ENCODE measurements at regions not wholly inside any gene's neighbourhood (a gene's known extent, or its start where the extent isn't known, plus 50 kb on each side); places are given as distances from the start of the nearest gene placed in this dataset.

DNA sequence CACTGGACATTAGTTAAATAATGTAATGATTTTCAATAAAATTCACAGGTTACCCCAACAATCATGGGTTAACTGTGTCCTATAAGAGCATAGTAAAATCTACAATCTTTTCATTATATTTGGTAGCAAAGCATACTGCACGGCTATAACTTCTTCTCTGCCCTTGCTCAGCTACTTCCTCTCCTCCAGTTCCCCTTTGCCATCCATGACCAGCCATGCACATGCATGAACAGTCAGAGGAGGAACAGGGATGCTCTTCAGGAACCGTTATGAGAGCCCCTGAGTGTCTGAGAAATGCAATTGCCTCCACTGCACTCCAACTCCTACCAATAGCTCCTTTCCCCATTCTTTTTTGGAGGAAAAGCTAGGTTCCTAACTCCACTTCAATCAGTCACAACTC is 646.7 kb downstream of the LTN1 start:
- no peak overlapping the region for H3K4me3 ChIP-seq (ENCODE audit: low read depth, low read length, poor library complexity, severe bottlenecking)
- no peak for DNase-seq (ENCODE audit: low spot score)
- no peaks in the 10 kb centered on the region for H3K4me1 ChIP-seq (ENCODE audit: insufficient read depth, low read length, poor library complexity, severe bottlenecking)
- TF ChIP-seq, protein P1, sequence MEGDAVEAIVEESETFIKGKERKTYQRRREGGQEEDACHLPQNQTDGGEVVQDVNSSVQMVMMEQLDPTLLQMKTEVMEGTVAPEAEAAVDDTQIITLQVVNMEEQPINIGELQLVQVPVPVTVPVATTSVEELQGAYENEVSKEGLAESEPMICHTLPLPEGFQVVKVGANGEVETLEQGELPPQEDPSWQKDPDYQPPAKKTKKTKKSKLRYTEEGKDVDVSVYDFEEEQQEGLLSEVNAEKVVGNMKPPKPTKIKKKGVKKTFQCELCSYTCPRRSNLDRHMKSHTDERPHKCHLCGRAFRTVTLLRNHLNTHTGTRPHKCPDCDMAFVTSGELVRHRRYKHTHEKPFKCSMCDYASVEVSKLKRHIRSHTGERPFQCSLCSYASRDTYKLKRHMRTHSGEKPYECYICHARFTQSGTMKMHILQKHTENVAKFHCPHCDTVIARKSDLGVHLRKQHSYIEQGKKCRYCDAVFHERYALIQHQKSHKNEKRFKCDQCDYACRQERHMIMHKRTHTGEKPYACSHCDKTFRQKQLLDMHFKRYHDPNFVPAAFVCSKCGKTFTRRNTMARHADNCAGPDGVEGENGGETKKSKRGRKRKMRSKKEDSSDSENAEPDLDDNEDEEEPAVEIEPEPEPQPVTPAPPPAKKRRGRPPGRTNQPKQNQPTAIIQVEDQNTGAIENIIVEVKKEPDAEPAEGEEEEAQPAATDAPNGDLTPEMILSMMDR (conservative IDR thresholded peaks at IDR 0.05; ENCODE audit: low read depth, low read length): no peak
- intact Hi-C loops (cut with micrococcal nuclease; ENCODE audit: unreplicated experiment): no loop called here
- POLR2A ChIA-PET (ENCODE audit: low non-redundant PET): no interaction called here
- no peaks in the 10 kb centered on the region for H3K36me3 ChIP-seq (ENCODE audit: insufficient read depth, low read length, poor library complexity, severe bottlenecking)
- H3K27ac ChIP-seq (ENCODE audit: low read depth, low read length, poor library complexity, severe bottlenecking): no peak overlapping the region
- no TSS peak for BruUV-seq (replicated peaks)
- CTCF ChIA-PET: interaction anchor here (0.6 to 1.2 kb wide), 2 partner anchors 399 to 1127 kb away, joined by 4 to 5 read pairs; no protein-coding TSS in a partner anchor
- no peaks in the 10 kb centered on the region for H3K27me3 ChIP-seq (replicated peaks; ENCODE audit: insufficient read depth, low read depth, low read length, poor library complexity)
- no peaks in the 10 kb centered on the region for H3K9me3 ChIP-seq (ENCODE audit: low read depth, low read length, poor library complexity, severe bottlenecking)

DNA sequence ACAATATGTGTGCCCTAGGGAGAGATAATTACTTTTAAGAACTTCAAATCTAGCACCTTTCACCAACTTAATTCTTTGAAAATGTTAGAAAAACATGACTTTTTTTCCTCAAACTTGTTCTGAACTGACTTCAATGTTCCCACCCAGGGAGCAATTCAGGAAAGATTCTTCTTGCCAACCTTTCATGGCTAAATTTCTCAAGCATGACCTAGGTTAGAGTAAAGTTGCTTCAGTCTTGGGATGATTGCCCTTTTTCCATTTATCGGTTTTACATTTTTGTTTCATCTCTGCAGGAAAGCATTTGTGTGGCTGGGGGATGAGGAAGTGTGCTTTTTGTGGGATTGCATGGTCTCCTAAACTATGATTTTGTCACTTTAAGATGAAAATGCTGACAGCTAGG is 647.7 kb downstream of the LTN1 start:
- peaks cover 3% of the 10 kb centered on the region for H3K4me1 ChIP-seq (ENCODE audit: insufficient read depth, low read length, poor library complexity, severe bottlenecking)
- no TSS peak for BruUV-seq (replicated peaks)
- H3K27ac ChIP-seq (ENCODE audit: low read depth, low read length, poor library complexity, severe bottlenecking): no peak overlapping the region
- DNase-seq (ENCODE audit: low spot score): no peak
- ChIA-PET CTCF (no interaction called here), POLR2A (ENCODE audit: low non-redundant PET) (no interaction called here)
- H3K4me3 ChIP-seq (ENCODE audit: low read depth, low read length, poor library complexity, severe bottlenecking): no peak overlapping the region
- TF ChIP-seq, protein P1 (conservative IDR thresholded peaks at IDR 0.05; ENCODE audit: low read depth, low read length): no peak
- TF ChIP-seq EZH2 (IDR thresholded peaks at IDR 0.05; ENCODE audit: borderline replicate concordance, low read depth, low read length, poor library complexity, severe bottlenecking): no peak
- H3K27me3 ChIP-seq (replicated peaks; ENCODE audit: insufficient read depth, low read depth, low read length, poor library complexity): no peaks in the 10 kb centered on the region
- intact Hi-C loops (cut with micrococcal nuclease; ENCODE audit: unreplicated experiment): no loop called here
- H3K36me3 ChIP-seq (ENCODE audit: insufficient read depth, low read length, poor library complexity, severe bottlenecking): no peaks in the 10 kb centered on the region
- no peaks in the 10 kb centered on the region for H3K9me3 ChIP-seq (ENCODE audit: low read depth, low read length, poor library complexity, severe bottlenecking)

DNA sequence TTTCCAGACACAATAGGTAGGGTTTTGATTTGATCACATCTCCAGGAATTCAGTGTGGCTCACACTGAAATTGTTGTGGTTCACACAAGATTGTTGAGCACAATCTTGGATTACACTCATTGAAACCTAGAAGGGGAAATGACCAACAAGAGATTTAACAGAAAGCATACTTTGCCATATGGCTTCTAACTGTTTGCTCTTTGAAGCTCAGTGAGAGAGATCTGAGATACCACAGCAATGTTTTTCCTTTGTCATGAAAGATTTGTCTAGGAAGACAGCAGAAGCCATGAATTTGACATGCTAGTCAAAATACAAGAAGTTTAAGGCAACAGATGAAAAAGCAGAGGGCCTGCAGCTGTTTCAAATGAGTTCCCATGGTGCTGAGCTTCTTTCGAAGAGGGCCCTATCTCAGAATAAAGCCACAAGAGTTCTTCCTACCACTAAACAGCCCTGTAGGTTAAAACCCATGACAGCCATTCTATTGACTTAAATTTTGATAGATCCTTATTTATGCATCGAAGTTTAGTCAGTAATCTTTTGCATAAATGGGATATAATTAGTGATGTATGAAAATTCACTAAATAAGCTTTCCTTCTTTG is 650.4 kb downstream of the LTN1 start:
- ChIA-PET POLR2A (ENCODE audit: low non-redundant PET) (no interaction called here), CTCF (no interaction called here)
- DNase-seq (ENCODE audit: low spot score): no peak
- Histone ChIP-seq H3K4me3 (ENCODE audit: low read depth, low read length, poor library complexity, severe bottlenecking) (no peak overlapping the region), H3K27ac (ENCODE audit: low read depth, low read length, poor library complexity, severe bottlenecking) (no peak overlapping the region), H3K4me1 (ENCODE audit: insufficient read depth, low read length, poor library complexity, severe bottlenecking) (peaks cover 3% of the 10 kb centered on the region), H3K9me3 (ENCODE audit: low read depth, low read length, poor library complexity, severe bottlenecking) (no peaks in the 10 kb centered on the region), H3K27me3 (replicated peaks; ENCODE audit: insufficient read depth, low read depth, low read length, poor library complexity) (no peaks in the 10 kb centered on the region), H3K36me3 (ENCODE audit: insufficient read depth, low read length, poor library complexity, severe bottlenecking) (no peaks in the 10 kb centered on the region)
- intact Hi-C loops (cut with micrococcal nuclease; ENCODE audit: unreplicated experiment): no loop called here
- TF ChIP-seq, protein P1 (conservative IDR thresholded peaks at IDR 0.05; ENCODE audit: low read depth, low read length): no peak
- TF ChIP-seq EZH2 (IDR thresholded peaks at IDR 0.05; ENCODE audit: borderline replicate concordance, low read depth, low read length, poor library complexity, severe bottlenecking): no peak
- no TSS peak for BruUV-seq (replicated peaks)

Data from A673 (cell line).